ENCODE measurements at regions not wholly inside any gene's neighbourhood (a gene's known extent, or its start where the extent isn't known, plus 50 kb on each side); places are given as distances from the start of the nearest gene placed in this dataset.

DNA sequence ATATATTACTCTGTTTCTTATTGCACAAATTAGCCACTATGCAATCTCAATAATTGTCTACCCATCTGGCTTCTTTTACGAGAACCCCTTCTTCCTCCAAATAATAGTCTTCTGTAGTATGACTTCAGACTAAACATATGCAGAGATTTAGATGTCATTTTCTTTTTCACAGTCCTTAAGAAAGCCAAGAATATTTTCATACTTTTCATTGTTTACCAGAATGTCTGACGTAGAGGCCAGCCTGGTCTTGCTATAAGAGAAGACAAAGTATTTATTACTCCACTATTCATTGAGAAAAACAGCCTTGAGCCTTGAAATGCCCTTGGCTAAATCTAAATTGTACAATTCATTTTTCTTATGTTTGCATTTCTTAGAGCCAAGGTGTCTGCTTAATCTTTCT lies 714.9 kb upstream of the CXADR start:
- TF ChIP-seq EZH2 (IDR thresholded peaks at IDR 0.05): no peak
- no peak for TF ChIP-seq POLR2AphosphoS5 (IDR thresholded peaks at IDR 0.05; ENCODE audit: borderline replicate concordance, low read depth, low read length)
- no peak for TF ChIP-seq FOXP2 (optimal IDR thresholded peaks at IDR 0.05; ENCODE audit: control extremely low read depth, extremely low read length, insufficient read depth)

Measured in SK-N-MC (cell line).